Osteoblast (primary cell): ENCODE measurements at regions not wholly inside any gene's neighbourhood (a gene's known extent, or its start where the extent isn't known, plus 50 kb on each side); places are given as distances from the start of the nearest gene placed in this dataset.
"Not testable (repeated sequence)": the region's sequence is repeated elsewhere in the genome, so short reads cannot be mapped to it uniquely, and the experiment has no call there.

ENCODE experiments used
- DNase-seq: peaks from one replicate; pipeline ENCODE4 v3.0.0; 2011; ENCODE audit warnings: low spot score, mixed read lengths; ENCODE audit not compliant: insufficient read length; ENCODE audit errors: missing footprints
- H2AFZ ChIP-seq: 2 replicates; pipeline ENCODE4 v1.6.0; 2011; ENCODE audit warnings: mild to moderate bottlenecking, low read length
- H3K27ac ChIP-seq: 2 replicates; pipeline ENCODE4 v1.5.1; 2011; ENCODE audit warnings: mild to moderate bottlenecking, low read depth, low read length, moderate library complexity
- H3K27me3 ChIP-seq: 2 replicates; pipeline ENCODE4 v1.6.0; 2012; ENCODE audit warnings: mild to moderate bottlenecking, control low read depth, inconsistent platforms, low read length, moderate library complexity; ENCODE audit not compliant: insufficient read depth
- H3K36me3 ChIP-seq: 2 replicates; pipeline ENCODE4 v1.5.1; 2011; ENCODE audit warnings: mild to moderate bottlenecking, low read length, control low read depth, moderate library complexity; ENCODE audit not compliant: insufficient read depth
- H3K4me1 ChIP-seq: 2 replicates; pipeline ENCODE4 v1.5.1; 2011; ENCODE audit warnings: mild to moderate bottlenecking, low read length, control low read depth, moderate library complexity; ENCODE audit not compliant: insufficient read depth
- H3K4me2 ChIP-seq: 2 replicates; pipeline ENCODE4 v1.6.0; 2011; ENCODE audit warnings: mild to moderate bottlenecking, low read length; ENCODE audit not compliant: insufficient read depth
- H3K4me3 ChIP-seq: fragments of 200-600 bp; sonication (generic); 3 replicates; pipeline ENCODE4 v1.5.1; 2012; ENCODE audit warnings: mild to moderate bottlenecking, low read length, inconsistent platforms; ENCODE audit not compliant: insufficient read depth
- H3K79me2 ChIP-seq: 2 replicates; pipeline ENCODE4 v1.6.0; 2012; ENCODE audit warnings: mild to moderate bottlenecking, low read length, control low read depth, inconsistent platforms; ENCODE audit not compliant: insufficient read depth
- H3K9me3 ChIP-seq: 2 replicates; pipeline ENCODE4 v1.5.1; 2011; ENCODE audit warnings: low read depth, low read length, control low read depth
- H4K20me1 ChIP-seq: 2 replicates; pipeline ENCODE4 v1.6.0; 2012; ENCODE audit warnings: mild to moderate bottlenecking, low read length, control low read depth; ENCODE audit not compliant: insufficient read depth
- CTCF ChIP-seq: IDR thresholded peaks from 2 replicates; pipeline ENCODE4 v1.5.1; 2011; ENCODE audit warnings: mild to moderate bottlenecking, low read depth, low read length, moderate library complexity; ENCODE audit errors: extremely low read depth

- no peak overlapping the region for H3K4me3 ChIP-seq
- no peaks in the 10 kb centered on the region for H3K79me2 ChIP-seq
- DNase-seq = no peak
- H2AFZ ChIP-seq = no peak overlapping the region
- TF ChIP-seq CTCF = no peak
- H3K27me3 ChIP-seq = peaks cover 27% of the 10 kb centered on the region
- no peaks in the 10 kb centered on the region for H3K4me1 ChIP-seq
- H4K20me1 ChIP-seq = no peaks in the 10 kb centered on the region
- H3K27ac ChIP-seq = no peak overlapping the region
- H3K4me2 ChIP-seq = no peak overlapping the region
- H3K36me3 ChIP-seq = no peaks in the 10 kb centered on the region
- no peaks in the 10 kb centered on the region for H3K9me3 ChIP-seq
Observed at GRCh38 chrX:68953331-68953730, 124.5 kb downstream of the EFNB1 start.

GRCh38 chrX:68951942-68952619 is 123.3 kb downstream of the EFNB1 start:
- not testable (repeated sequence) for H2AFZ ChIP-seq, H3K4me2 ChIP-seq, H3K36me3 ChIP-seq, H3K27ac ChIP-seq, H3K4me3 ChIP-seq, H3K4me1 ChIP-seq, H4K20me1 ChIP-seq, DNase-seq, H3K79me2 ChIP-seq, H3K9me3 ChIP-seq
- H3K27me3 ChIP-seq = peaks cover 22% of the 10 kb centered on the region

GRCh38 chrX:68950937-68951336 is 122.1 kb downstream of the EFNB1 start:
- no peak overlapping the region for H2AFZ ChIP-seq
- no peaks in the 10 kb centered on the region for H4K20me1 ChIP-seq

GRCh38 chrX:68947882-68948605 is 119.2 kb downstream of the EFNB1 start:
- no peak overlapping the region for H3K4me3 ChIP-seq
- no peak overlapping the region for H3K4me2 ChIP-seq
- DNase-seq = no peak
- no peak overlapping the region for H2AFZ ChIP-seq
- no peaks in the 10 kb centered on the region for H3K9me3 ChIP-seq
- H3K36me3 ChIP-seq = no peaks in the 10 kb centered on the region
- H4K20me1 ChIP-seq = no peaks in the 10 kb centered on the region
- no peaks in the 10 kb centered on the region for H3K79me2 ChIP-seq
- peaks cover 6% of the 10 kb centered on the region for H3K27me3 ChIP-seq
- TF ChIP-seq CTCF = no peak
- peaks cover 13% of the 10 kb centered on the region for H3K4me1 ChIP-seq
- no peak overlapping the region for H3K27ac ChIP-seq

More at GRCh38 chrX:68950937-68951336, 122.1 kb downstream of the EFNB1 start:
- Histone ChIP-seq H3K79me2 (no peaks in the 10 kb centered on the region), H3K36me3 (no peaks in the 10 kb centered on the region), H3K4me1 (peaks cover 6% of the 10 kb centered on the region), H3K4me3 (no peak overlapping the region), H3K27me3 (peaks cover 20% of the 10 kb centered on the region), H3K27ac (no peak overlapping the region), H3K4me2 (no peak overlapping the region), H3K9me3 (no peaks in the 10 kb centered on the region)
- no peak for DNase-seq
- TF ChIP-seq CTCF = no peak
